GM12864 (cell line): ENCODE measurements at regions not wholly inside any gene's neighbourhood (a gene's known extent, or its start where the extent isn't known, plus 50 kb on each side); places are given as distances from the start of the nearest gene placed in this dataset.

ENCODE experiments used
- DNase-seq: peaks from one replicate; pipeline ENCODE4 v3.0.0-alpha.2; 2011; ENCODE audit warnings: low read depth
- H3K4me3 ChIP-seq: 2 replicates; pipeline ENCODE4 v1.5.1; 2011; ENCODE audit warnings: mild to moderate bottlenecking, low read depth, low read length, control low read depth
- TF ChIP-seq, protein P1 (sequence below): IDR thresholded peaks from 2 replicates; pipeline ENCODE4 v1.5.1; 2011; ENCODE audit warnings: low read depth, mild to moderate bottlenecking, moderate library complexity, low read length, control low read depth, inconsistent platforms; ENCODE audit errors: missing control alignments

DNA sequence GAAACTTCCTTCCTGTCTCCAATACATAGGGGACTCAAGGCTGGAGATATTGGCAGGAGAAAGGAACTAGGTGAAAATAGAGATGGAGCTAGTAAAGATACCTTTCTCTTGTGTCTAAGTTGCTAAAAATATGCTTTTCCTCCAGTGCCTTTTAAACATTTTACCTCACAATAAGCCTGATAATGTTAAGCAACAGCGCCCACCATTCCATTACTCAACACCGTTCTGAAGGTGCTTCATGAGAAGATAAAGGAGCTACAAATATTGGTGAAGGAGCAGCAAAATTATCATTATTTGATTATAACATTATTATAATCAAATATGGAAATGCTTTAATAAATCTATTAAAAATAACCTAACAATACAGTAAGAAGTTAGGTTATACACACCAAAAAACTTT lies 83.6 kb upstream of the BARX2 start:
- TF ChIP-seq, protein P1, sequence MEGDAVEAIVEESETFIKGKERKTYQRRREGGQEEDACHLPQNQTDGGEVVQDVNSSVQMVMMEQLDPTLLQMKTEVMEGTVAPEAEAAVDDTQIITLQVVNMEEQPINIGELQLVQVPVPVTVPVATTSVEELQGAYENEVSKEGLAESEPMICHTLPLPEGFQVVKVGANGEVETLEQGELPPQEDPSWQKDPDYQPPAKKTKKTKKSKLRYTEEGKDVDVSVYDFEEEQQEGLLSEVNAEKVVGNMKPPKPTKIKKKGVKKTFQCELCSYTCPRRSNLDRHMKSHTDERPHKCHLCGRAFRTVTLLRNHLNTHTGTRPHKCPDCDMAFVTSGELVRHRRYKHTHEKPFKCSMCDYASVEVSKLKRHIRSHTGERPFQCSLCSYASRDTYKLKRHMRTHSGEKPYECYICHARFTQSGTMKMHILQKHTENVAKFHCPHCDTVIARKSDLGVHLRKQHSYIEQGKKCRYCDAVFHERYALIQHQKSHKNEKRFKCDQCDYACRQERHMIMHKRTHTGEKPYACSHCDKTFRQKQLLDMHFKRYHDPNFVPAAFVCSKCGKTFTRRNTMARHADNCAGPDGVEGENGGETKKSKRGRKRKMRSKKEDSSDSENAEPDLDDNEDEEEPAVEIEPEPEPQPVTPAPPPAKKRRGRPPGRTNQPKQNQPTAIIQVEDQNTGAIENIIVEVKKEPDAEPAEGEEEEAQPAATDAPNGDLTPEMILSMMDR = no peak
- H3K4me3 ChIP-seq = no peak overlapping the region
- DNase-seq = no peak

DNA sequence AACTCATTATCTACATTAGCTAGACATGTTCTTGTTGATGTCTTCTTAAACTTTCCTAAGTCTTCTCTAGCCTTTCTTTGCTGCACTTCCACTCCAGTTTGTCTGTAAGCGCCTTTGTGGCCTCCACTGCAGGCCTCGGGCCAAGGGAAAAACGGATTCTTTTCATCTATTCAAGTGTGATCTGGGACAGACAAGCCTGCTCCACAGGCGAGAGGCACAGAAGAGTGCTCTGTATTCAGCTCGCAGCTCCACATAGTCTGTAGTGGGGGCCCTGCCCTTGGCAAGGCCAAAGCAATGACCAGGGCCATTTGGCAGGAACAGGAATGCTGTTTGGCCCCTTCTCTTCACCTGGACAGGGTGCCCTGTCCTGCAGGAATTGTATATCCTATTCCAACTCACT lies 84.1 kb upstream of the BARX2 start:
- TF ChIP-seq, protein P1 = no peak
- no peak for DNase-seq
- no peak overlapping the region for H3K4me3 ChIP-seq

DNA sequence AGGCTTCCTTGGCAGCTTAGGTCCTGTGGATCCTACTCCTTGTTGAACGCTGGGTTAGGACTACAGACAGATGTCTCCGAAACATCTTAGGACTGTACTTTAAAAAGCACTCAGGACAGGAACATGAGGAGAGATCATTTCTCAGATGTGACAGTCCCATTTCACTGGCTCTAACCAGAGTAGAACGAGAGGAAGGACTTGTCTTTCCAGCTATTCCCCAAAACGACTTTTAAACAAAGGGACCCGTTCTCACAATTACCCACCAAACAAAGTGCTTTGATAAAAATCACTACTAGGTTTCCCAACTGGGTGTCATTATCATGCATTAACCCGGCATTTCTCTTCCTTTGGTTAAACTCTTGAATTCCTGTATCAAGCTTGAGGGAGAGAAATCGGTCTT lies 84.7 kb upstream of the BARX2 start:
- TF ChIP-seq, protein P1 = no peak
- no peak for DNase-seq
- no peak overlapping the region for H3K4me3 ChIP-seq

DNA sequence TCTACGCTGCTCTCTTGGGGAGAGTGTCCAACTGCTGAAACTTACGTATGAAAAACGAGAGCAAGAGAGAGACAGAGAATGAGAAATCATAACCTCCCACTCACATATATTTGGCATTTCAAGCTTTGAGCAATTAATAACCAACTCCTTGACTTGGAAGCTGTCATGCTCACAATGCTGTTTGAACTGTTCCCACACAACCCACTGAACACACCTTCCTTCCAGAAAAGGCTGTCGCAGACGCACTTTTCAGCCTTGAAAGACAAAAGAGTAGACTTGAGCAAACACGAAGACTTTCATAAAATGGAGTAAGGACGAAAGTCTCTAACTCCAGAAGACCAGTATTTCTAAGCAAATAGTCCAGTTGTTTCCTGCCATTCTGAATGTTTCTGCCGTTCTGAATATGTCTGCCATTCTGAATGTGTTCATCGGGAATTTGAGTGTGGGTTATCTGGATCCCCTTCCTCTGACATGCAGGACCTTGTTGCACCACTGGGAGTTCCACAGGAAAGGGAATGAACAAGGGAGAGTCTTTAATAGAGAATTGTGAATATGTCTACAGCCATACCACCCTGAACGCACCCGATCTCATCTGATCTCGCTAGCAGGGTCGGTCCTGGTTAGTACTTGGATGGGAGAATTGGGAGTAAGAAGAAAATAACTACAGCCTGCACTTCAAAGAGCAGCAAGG lies 86.2 kb upstream of the BARX2 start:
- TF ChIP-seq, protein P1 = no peak
- H3K4me3 ChIP-seq = no peak overlapping the region
- DNase-seq = no peak

DNA sequence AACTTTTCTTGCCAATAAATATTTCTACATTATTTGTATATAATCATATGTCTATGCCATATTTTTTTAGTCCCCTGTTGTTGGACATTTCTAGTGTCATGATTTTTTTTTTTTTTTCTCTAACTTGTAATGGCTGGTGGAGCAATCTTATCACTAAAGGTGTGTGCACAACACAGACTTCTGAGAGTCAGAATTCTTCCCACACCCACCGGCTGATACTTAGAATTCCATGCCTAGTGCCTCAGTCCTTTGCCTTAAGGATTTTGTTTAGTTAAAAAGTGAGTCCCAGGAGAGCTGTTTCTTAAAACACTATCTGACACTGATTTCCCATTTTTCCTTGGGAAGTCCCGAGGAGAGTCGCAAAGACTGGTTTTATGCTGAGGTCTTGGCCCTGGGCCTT lies 87.7 kb upstream of the BARX2 start:
- TF ChIP-seq, protein P1 = no peak
- H3K4me3 ChIP-seq = no peak overlapping the region
- no peak for DNase-seq

DNA sequence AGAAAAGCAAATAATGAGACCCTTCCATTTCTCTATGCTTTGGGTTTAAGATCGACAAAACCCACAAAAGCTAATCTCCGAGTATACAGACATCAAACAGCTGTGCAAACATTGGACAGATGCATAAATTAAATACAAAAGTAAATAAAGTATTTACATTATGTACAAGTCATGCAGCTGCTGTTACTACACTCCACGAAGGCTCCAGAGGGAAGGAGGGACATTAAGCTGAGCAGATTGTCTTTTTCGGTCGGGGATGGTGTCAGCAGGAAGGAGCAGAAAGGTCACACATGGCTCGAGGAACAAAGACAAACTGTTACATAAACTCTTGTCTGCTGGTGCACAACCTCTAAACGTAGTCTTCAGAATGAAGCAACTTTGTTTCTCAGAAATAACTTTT lies 88.8 kb upstream of the BARX2 start:
- no peak overlapping the region for H3K4me3 ChIP-seq
- no peak for DNase-seq
- TF ChIP-seq, protein P1 = no peak

DNA sequence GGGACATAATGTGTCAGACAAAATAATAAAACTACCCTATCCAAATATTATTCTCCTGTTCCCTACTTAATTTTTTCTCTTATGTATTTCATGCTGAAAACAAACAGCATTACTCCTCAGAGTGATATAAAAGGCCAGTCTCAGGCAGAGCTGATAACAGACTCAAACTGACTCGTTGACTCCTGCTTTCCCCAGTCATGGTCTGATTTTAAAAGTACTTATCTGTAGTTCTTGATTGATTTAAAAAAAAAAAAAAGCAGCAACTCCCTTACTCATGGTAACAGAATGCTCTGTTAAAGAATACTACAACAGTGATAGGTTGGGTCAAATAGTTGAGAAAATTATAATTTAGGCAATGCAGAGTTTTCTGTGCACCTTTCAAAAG lies 90.3 kb upstream of the BARX2 start:
- DNase-seq = no peak
- TF ChIP-seq, protein P1 = no peak

More for the DNA sequence above, 90.3 kb upstream of the BARX2 start:
- H3K4me3 ChIP-seq = no peak overlapping the region
